ENCODE measurements at regions not wholly inside any gene's neighbourhood (a gene's known extent, or its start where the extent isn't known, plus 50 kb on each side); places are given as distances from the start of the nearest gene placed in this dataset.

GRCh38 chr2:136424112-136424511 lies 306.2 kb upstream of the CXCR4 start:
- peaks cover 22 to 54% of the 10 kb centered on the region in 2 donors for H3K27me3 Mint-ChIP-seq
- POLR2A ChIA-PET = no interaction called here

GRCh38 chr2:136423516-136423996 lies 305.6 kb upstream of the CXCR4 start:
- Mint-ChIP-seq H3K4me1 (peaks cover 16 to 19% (median 16%) of the 10 kb centered on the region in 3 donors), H3K27ac (peak overlapping the region in 7 of 8 donors; percentile 9 to 93 (median 76)), H3K9me3 (no peaks in the 10 kb centered on the region), H3K27me3 (peaks cover 23 to 59% of the 10 kb centered on the region in 2 donors), H3K36me3 (no peaks in the 10 kb centered on the region), H3K4me3 (peak overlapping the region; percentile 82 to 92 (median 85))
- H3K4me1 ChIP-seq (ENCODE audit: insufficient read depth, low read length) = peaks cover 11% of the 10 kb centered on the region
- H3K27me3 ChIP-seq (ENCODE audit: insufficient read depth, low read length, poor library complexity, severe bottlenecking) = peaks cover 3% of the 10 kb centered on the region
- H3K27ac ChIP-seq (ENCODE audit: low read depth, low read length) = no peak overlapping the region
- CTCF ChIA-PET = interaction anchor here (0.6 to 3.2 kb wide), 18 partner anchors 9 to 1421 kb away, joined by 3 to 25 read pairs (median 4); no protein-coding TSS in a partner anchor
- H3K9me3 ChIP-seq (ENCODE audit: low read length) = no peaks in the 10 kb centered on the region
- POLR2A ChIA-PET = no interaction called here
- DNase-seq = peak; percentile 58 to 83 (median 72)
- no peaks in the 10 kb centered on the region for H3K36me3 ChIP-seq (ENCODE audit: insufficient read depth, low read length)
- H3K4me3 ChIP-seq (ENCODE audit: low read length) = peak overlapping the region; percentile 55

More at GRCh38 chr2:136424112-136424511, 306.2 kb upstream of the CXCR4 start:
- Histone ChIP-seq H3K4me3 (ENCODE audit: low read length) (peak overlapping the region; percentile 55), H3K36me3 (ENCODE audit: insufficient read depth, low read length) (no peaks in the 10 kb centered on the region), H3K4me1 (ENCODE audit: insufficient read depth, low read length) (peaks cover 11% of the 10 kb centered on the region), H3K27me3 (ENCODE audit: insufficient read depth, low read length, poor library complexity, severe bottlenecking) (peaks cover 3% of the 10 kb centered on the region), H3K27ac (ENCODE audit: low read depth, low read length) (no peak overlapping the region), H3K9me3 (ENCODE audit: low read length) (no peaks in the 10 kb centered on the region)
- peak overlapping the region in 6 of 8 donors; percentile 41 to 93 (median 80) for H3K27ac Mint-ChIP-seq
- peak overlapping the region; percentile 82 to 92 (median 85) for H3K4me3 Mint-ChIP-seq
- peaks cover 16 to 19% (median 16%) of the 10 kb centered on the region in 3 donors for H3K4me1 Mint-ChIP-seq
- DNase-seq = peak in 4 of 5 donors; percentile 6 to 51 (median 26)
- H3K36me3 Mint-ChIP-seq = no peaks in the 10 kb centered on the region
- H3K9me3 Mint-ChIP-seq = no peaks in the 10 kb centered on the region
- CTCF ChIA-PET = interaction anchor here (0.6 to 3.2 kb wide), 16 partner anchors 9 to 1420 kb away, joined by 3 to 25 read pairs (median 4); no protein-coding TSS in a partner anchor

- peak overlapping the region in 6 of 7 donors; percentile 4 to 55 (median 19) for H3K4me3 Mint-ChIP-seq
- H3K9me3 Mint-ChIP-seq = no peaks in the 10 kb centered on the region
- DNase-seq = no peak
- H3K36me3 Mint-ChIP-seq = no peaks in the 10 kb centered on the region
- no peaks in the 10 kb centered on the region for H3K36me3 ChIP-seq (ENCODE audit: insufficient read depth, low read length)
- H3K9me3 ChIP-seq (ENCODE audit: low read length) = no peaks in the 10 kb centered on the region
- H3K27ac Mint-ChIP-seq = peak overlapping the region in 3 of 8 donors; percentile 14 to 79 (median 45)
- H3K4me3 ChIP-seq (ENCODE audit: low read length) = no peak overlapping the region
- H3K4me1 Mint-ChIP-seq = peaks cover 16 to 19% (median 16%) of the 10 kb centered on the region in 3 donors
- H3K27me3 ChIP-seq (ENCODE audit: insufficient read depth, low read length, poor library complexity, severe bottlenecking) = peaks cover 3% of the 10 kb centered on the region
- POLR2A ChIA-PET = no interaction called here
- peaks cover 23 to 66% of the 10 kb centered on the region in 2 donors for H3K27me3 Mint-ChIP-seq
- CTCF ChIA-PET = interaction anchor here (0.9 to 3.2 kb wide), 4 partner anchors 12 to 1416 kb away, joined by 3 to 25 read pairs (median 6); no protein-coding TSS in a partner anchor
- H3K4me1 ChIP-seq (ENCODE audit: insufficient read depth, low read length) = peaks cover 11% of the 10 kb centered on the region
- no peak overlapping the region for H3K27ac ChIP-seq (ENCODE audit: low read depth, low read length)
Observed at GRCh38 chr2:136422512-136422911, 304.6 kb upstream of the CXCR4 start.

GRCh38 chr2:136420346-136420745 lies 302.4 kb upstream of the CXCR4 start:
- H3K27me3 Mint-ChIP-seq = peaks cover 23 to 74% of the 10 kb centered on the region in 2 donors
- H3K27ac Mint-ChIP-seq = no peak overlapping the region
- H3K9me3 Mint-ChIP-seq = no peaks in the 10 kb centered on the region
- ChIA-PET CTCF (no interaction called here), POLR2A (no interaction called here)
- H3K4me1 Mint-ChIP-seq = peaks cover 16 to 19% (median 16%) of the 10 kb centered on the region in 3 donors
- DNase-seq = no peak
- Histone ChIP-seq H3K27ac (ENCODE audit: low read depth, low read length) (no peak overlapping the region), H3K4me1 (ENCODE audit: insufficient read depth, low read length) (peaks cover 11% of the 10 kb centered on the region), H3K36me3 (ENCODE audit: insufficient read depth, low read length) (no peaks in the 10 kb centered on the region), H3K4me3 (ENCODE audit: low read length) (no peak overlapping the region), H3K9me3 (ENCODE audit: low read length) (no peaks in the 10 kb centered on the region), H3K27me3 (ENCODE audit: insufficient read depth, low read length, poor library complexity, severe bottlenecking) (peaks cover 3% of the 10 kb centered on the region)
- H3K4me3 Mint-ChIP-seq = no peak overlapping the region
- no peaks in the 10 kb centered on the region for H3K36me3 Mint-ChIP-seq

- Histone ChIP-seq H3K4me1 (ENCODE audit: insufficient read depth, low read length) (no peaks in the 10 kb centered on the region), H3K4me3 (ENCODE audit: low read length) (no peak overlapping the region), H3K27me3 (ENCODE audit: insufficient read depth, low read length, poor library complexity, severe bottlenecking) (peaks cover 9% of the 10 kb centered on the region), H3K27ac (ENCODE audit: low read depth, low read length) (no peak overlapping the region), H3K9me3 (ENCODE audit: low read length) (no peaks in the 10 kb centered on the region), H3K36me3 (ENCODE audit: insufficient read depth, low read length) (no peaks in the 10 kb centered on the region)
- Mint-ChIP-seq H3K9me3 (no peaks in the 10 kb centered on the region), H3K4me1 (peaks cover 6 to 14% (median 7%) of the 10 kb centered on the region in 3 donors), H3K4me3 (no peak overlapping the region), H3K27ac (no peak overlapping the region), H3K36me3 (no peaks in the 10 kb centered on the region), H3K27me3 (peaks cover 18 to 61% of the 10 kb centered on the region in 2 donors)
- ChIA-PET POLR2A (no interaction called here), CTCF (no interaction called here)
- DNase-seq = no peak
Observed at GRCh38 chr2:136411946-136412345, 294.0 kb upstream of the CXCR4 start.

GRCh38 chr2:136410673-136411072 lies 292.7 kb upstream of the CXCR4 start:
- H3K4me1 ChIP-seq (ENCODE audit: insufficient read depth, low read length) = no peaks in the 10 kb centered on the region
- Mint-ChIP-seq H3K4me3 (no peak overlapping the region), H3K4me1 (peaks cover 6 to 14% (median 7%) of the 10 kb centered on the region in 3 donors), H3K27ac (no peak overlapping the region), H3K36me3 (no peaks in the 10 kb centered on the region), H3K27me3 (peaks cover 20 to 64% of the 10 kb centered on the region in 2 donors), H3K9me3 (no peaks in the 10 kb centered on the region)
- DNase-seq = no peak
- no peaks in the 10 kb centered on the region for H3K9me3 ChIP-seq (ENCODE audit: low read length)
- H3K36me3 ChIP-seq (ENCODE audit: insufficient read depth, low read length) = no peaks in the 10 kb centered on the region
- peaks cover 14% of the 10 kb centered on the region for H3K27me3 ChIP-seq (ENCODE audit: insufficient read depth, low read length, poor library complexity, severe bottlenecking)
- no peak overlapping the region for H3K27ac ChIP-seq (ENCODE audit: low read depth, low read length)
- ChIA-PET POLR2A (no interaction called here), CTCF (interaction anchor here (1.3 kb wide), 1 partner anchor 13 kb away, joined by 8 read pairs; no protein-coding TSS in a partner anchor)
- H3K4me3 ChIP-seq (ENCODE audit: low read length) = no peak overlapping the region

- H3K36me3 ChIP-seq (ENCODE audit: insufficient read depth, low read length) = no peaks in the 10 kb centered on the region
- H3K4me1 ChIP-seq (ENCODE audit: insufficient read depth, low read length) = no peaks in the 10 kb centered on the region
- H3K4me3 ChIP-seq (ENCODE audit: low read length) = no peak overlapping the region
- no peaks in the 10 kb centered on the region for H3K9me3 ChIP-seq (ENCODE audit: low read length)
- no peak for DNase-seq
- Mint-ChIP-seq H3K9me3 (no peaks in the 10 kb centered on the region), H3K27ac (no peak overlapping the region), H3K36me3 (no peaks in the 10 kb centered on the region), H3K4me1 (peaks cover 6 to 14% (median 7%) of the 10 kb centered on the region in 3 donors), H3K27me3 (peaks cover 25 to 70% of the 10 kb centered on the region in 2 donors), H3K4me3 (no peak overlapping the region)
- H3K27me3 ChIP-seq (ENCODE audit: insufficient read depth, low read length, poor library complexity, severe bottlenecking) = peaks cover 14% of the 10 kb centered on the region
- CTCF ChIA-PET = no interaction called here
- no peak overlapping the region for H3K27ac ChIP-seq (ENCODE audit: low read depth, low read length)
- POLR2A ChIA-PET = no interaction called here
Observed at GRCh38 chr2:136408795-136409194, 290.8 kb upstream of the CXCR4 start.

- no peaks in the 10 kb centered on the region for H3K36me3 Mint-ChIP-seq
- POLR2A ChIA-PET = no interaction called here
- Histone ChIP-seq H3K4me3 (ENCODE audit: low read length) (no peak overlapping the region), H3K27ac (ENCODE audit: low read depth, low read length) (no peak overlapping the region), H3K27me3 (ENCODE audit: insufficient read depth, low read length, poor library complexity, severe bottlenecking) (peaks cover 14% of the 10 kb centered on the region), H3K9me3 (ENCODE audit: low read length) (no peaks in the 10 kb centered on the region), H3K36me3 (ENCODE audit: insufficient read depth, low read length) (no peaks in the 10 kb centered on the region), H3K4me1 (ENCODE audit: insufficient read depth, low read length) (no peaks in the 10 kb centered on the region)
- no peak for DNase-seq
- CTCF ChIA-PET = no interaction called here
- H3K27ac Mint-ChIP-seq = no peak overlapping the region
- peaks cover 27 to 77% of the 10 kb centered on the region in 2 donors for H3K27me3 Mint-ChIP-seq
- no peaks in the 10 kb centered on the region for H3K9me3 Mint-ChIP-seq
- H3K4me3 Mint-ChIP-seq = no peak overlapping the region
- peaks cover 6 to 14% (median 7%) of the 10 kb centered on the region in 3 donors for H3K4me1 Mint-ChIP-seq
Observed at GRCh38 chr2:136407952-136408318, 290.0 kb upstream of the CXCR4 start.

Measured in CD8-positive, alpha-beta memory T cell (primary cell).